Left lung (tissue), 4 donors: ENCODE measurements at regions not wholly inside any gene's neighbourhood (a gene's known extent, or its start where the extent isn't known, plus 50 kb on each side); places are given as distances from the start of the nearest gene placed in this dataset.
A peak's percentile ranks its signal among the peaks of the same experiment; 100 is the strongest.

Experiments used
- ATAC-seq: fragments of 200-7000 bp; cut with Tn5 transposase; one replicate; pipeline ENCODE4 v1.9.1; 2020; ENCODE audit warnings: moderate library complexity
- DNase-seq, 4 donors: peaks; one replicate each; pipeline ENCODE4 v3.0.0-alpha.2; 2013 to 2020
- H3K27ac ChIP-seq, 2 donors: fragments of 200-600 bp; sonication (generic) in 1 of 2; one replicate each; pipeline versions ENCODE4 v1.5.0 to v1.8.0; 2020 to 2021
- H3K27me3 ChIP-seq, 2 donors: fragments of 200-600 bp; sonication (generic) in 1 of 2; one replicate each; pipeline versions ENCODE4 v1.5.0 to v1.8.0; 2020 to 2021
- H3K36me3 ChIP-seq, 2 donors: fragments of 200-600 bp; sonication (generic) in 1 of 2; one replicate each; pipeline versions ENCODE4 v1.5.0 to v1.8.0; 2020 to 2021
- H3K4me1 ChIP-seq, 2 donors: fragments of 200-600 bp; one replicate each; pipeline ENCODE4 v1.8.0; 2021
- H3K4me3 ChIP-seq, 2 donors: fragments of 200-600 bp; sonication (generic) in 1 of 2; one replicate each; pipeline versions ENCODE4 v1.5.0 to v1.8.0; 2020 to 2021; ENCODE audit warnings: mild to moderate bottlenecking in 1 of 2
- H3K9me3 ChIP-seq, 2 donors: fragments of 200-600 bp; sonication (generic) in 1 of 2; one replicate each; pipeline versions ENCODE4 v1.5.0 to v1.8.0; 2020 to 2021
- intact Hi-C, 2 donors: fragments of 100-400 bp; cut with DNase I; formaldehyde crosslinking; loops; one replicate each; pipeline versions ENCODE4 v1.11.2 to v1.14.2; 2022
- TF ChIP-seq, protein P1 (sequence below), 2 donors: fragments of 200-600 bp; sonication (generic) in 1 of 2; IDR thresholded peaks; one replicate each; pipeline versions ENCODE4 v1.5.0 to v1.8.0; 2021; ENCODE audit warnings: antibody characterized with exemption in 2 of 2
- donor health status: DM: no; HTN: yes; CAD: no.
- donor health status: DM: no; HTN: no; CAD: no.

GRCh38 chr3:190762801-190763200, 99.7 kb downstream of the GMNC start:
- Histone ChIP-seq H3K4me3 (no peak overlapping the region), H3K36me3 (no peaks in the 10 kb centered on the region), H3K27me3 (no peaks in the 10 kb centered on the region), H3K4me1 (no peaks in the 10 kb centered on the region), H3K9me3 (peaks cover 0 to 2% of the 10 kb centered on the region in 2 donors), H3K27ac (no peak overlapping the region)
- DNase-seq (no peak), ATAC-seq (no peak)
- TF ChIP-seq, protein P1, sequence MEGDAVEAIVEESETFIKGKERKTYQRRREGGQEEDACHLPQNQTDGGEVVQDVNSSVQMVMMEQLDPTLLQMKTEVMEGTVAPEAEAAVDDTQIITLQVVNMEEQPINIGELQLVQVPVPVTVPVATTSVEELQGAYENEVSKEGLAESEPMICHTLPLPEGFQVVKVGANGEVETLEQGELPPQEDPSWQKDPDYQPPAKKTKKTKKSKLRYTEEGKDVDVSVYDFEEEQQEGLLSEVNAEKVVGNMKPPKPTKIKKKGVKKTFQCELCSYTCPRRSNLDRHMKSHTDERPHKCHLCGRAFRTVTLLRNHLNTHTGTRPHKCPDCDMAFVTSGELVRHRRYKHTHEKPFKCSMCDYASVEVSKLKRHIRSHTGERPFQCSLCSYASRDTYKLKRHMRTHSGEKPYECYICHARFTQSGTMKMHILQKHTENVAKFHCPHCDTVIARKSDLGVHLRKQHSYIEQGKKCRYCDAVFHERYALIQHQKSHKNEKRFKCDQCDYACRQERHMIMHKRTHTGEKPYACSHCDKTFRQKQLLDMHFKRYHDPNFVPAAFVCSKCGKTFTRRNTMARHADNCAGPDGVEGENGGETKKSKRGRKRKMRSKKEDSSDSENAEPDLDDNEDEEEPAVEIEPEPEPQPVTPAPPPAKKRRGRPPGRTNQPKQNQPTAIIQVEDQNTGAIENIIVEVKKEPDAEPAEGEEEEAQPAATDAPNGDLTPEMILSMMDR (IDR thresholded peaks at IDR 0.05): no peak
- intact Hi-C loops: no loop called here

GRCh38 chr3:190747571-190747970, 114.9 kb downstream of the GMNC start:
- DNase-seq: no peak

GRCh38 chr3:190746986-190747385, 115.5 kb downstream of the GMNC start:
- Histone ChIP-seq H3K36me3 (no peaks in the 10 kb centered on the region), H3K4me1 (no peaks in the 10 kb centered on the region), H3K4me3 (no peak overlapping the region), H3K27ac (no peak overlapping the region), H3K9me3 (no peaks in the 10 kb centered on the region), H3K27me3 (no peaks in the 10 kb centered on the region)
- ATAC-seq (no peak), DNase-seq (peak in 2 of 4 donors; percentile 10 to 18)
- TF ChIP-seq, protein P1 (IDR thresholded peaks at IDR 0.05): no peak
- intact Hi-C loops: no loop called here

More at GRCh38 chr3:190747571-190747970, 114.9 kb downstream of the GMNC start:
- Histone ChIP-seq H3K4me1 (no peaks in the 10 kb centered on the region), H3K9me3 (no peaks in the 10 kb centered on the region), H3K4me3 (no peak overlapping the region), H3K36me3 (no peaks in the 10 kb centered on the region), H3K27ac (no peak overlapping the region), H3K27me3 (no peaks in the 10 kb centered on the region)
- TF ChIP-seq, protein P1 (IDR thresholded peaks at IDR 0.05): no peak
- no peak for ATAC-seq
- intact Hi-C loops: no loop called here

GRCh38 chr3:190746531-190746930, 116.0 kb downstream of the GMNC start:
- no peaks in the 10 kb centered on the region for H3K9me3 ChIP-seq
- no peak overlapping the region for H3K27ac ChIP-seq
- intact Hi-C loops: no loop called here
- no peaks in the 10 kb centered on the region for H3K4me1 ChIP-seq
- DNase-seq: no peak
- no peaks in the 10 kb centered on the region for H3K36me3 ChIP-seq
- TF ChIP-seq, protein P1 (IDR thresholded peaks at IDR 0.05): no peak
- no peaks in the 10 kb centered on the region for H3K27me3 ChIP-seq
- ATAC-seq: no peak
- no peak overlapping the region for H3K4me3 ChIP-seq

- TF ChIP-seq, protein P1 (IDR thresholded peaks at IDR 0.05): no peak
- no peak for ATAC-seq
- DNase-seq: no peak
- no peaks in the 10 kb centered on the region for H3K9me3 ChIP-seq
- H3K4me3 ChIP-seq: no peak overlapping the region
- no peaks in the 10 kb centered on the region for H3K36me3 ChIP-seq
- no peaks in the 10 kb centered on the region for H3K4me1 ChIP-seq
- intact Hi-C loops: no loop called here
- H3K27me3 ChIP-seq: no peaks in the 10 kb centered on the region
- no peak overlapping the region for H3K27ac ChIP-seq
Measured at GRCh38 chr3:190741788-190742187, 120.7 kb downstream of the GMNC start.
